Lower lobe of right lung (tissue), 2 donors: ENCODE measurements at regions not wholly inside any gene's neighbourhood (a gene's known extent, or its start where the extent isn't known, plus 50 kb on each side); places are given as distances from the start of the nearest gene placed in this dataset.

Experiments
- ATAC-seq, 2 donors: fragments of 200-7000 bp; cut with Tn5 transposase; one replicate each; pipeline ENCODE4 v1.9.1; 2020 to 2022; ENCODE audit warnings: mild to moderate bottlenecking in 2 of 2, moderate library complexity in 2 of 2
- DNase-seq: peaks from one replicate; pipeline ENCODE4 v3.0.0-alpha.2; 2020
- H3K27ac ChIP-seq: fragments of 200-600 bp; one replicate; pipeline ENCODE4 v1.8.0; 2022
- H3K27me3 ChIP-seq: fragments of 200-600 bp; one replicate; pipeline ENCODE4 v1.8.0; 2022; ENCODE audit warnings: low read depth
- H3K36me3 ChIP-seq: fragments of 200-600 bp; one replicate; pipeline ENCODE4 v1.8.0; 2022; ENCODE audit warnings: mild to moderate bottlenecking
- H3K4me1 ChIP-seq: fragments of 200-600 bp; one replicate; pipeline ENCODE4 v1.8.0; 2022
- H3K4me3 ChIP-seq: fragments of 200-600 bp; one replicate; pipeline ENCODE4 v1.8.0; 2022; ENCODE audit warnings: mild to moderate bottlenecking
- H3K9me3 ChIP-seq: fragments of 200-600 bp; one replicate; pipeline ENCODE4 v1.8.0; 2022
- CTCF ChIP-seq: fragments of 200-600 bp; IDR thresholded peaks from one replicate; pipeline ENCODE4 v1.8.0; 2022; ENCODE audit warnings: antibody characterized with exemption, mild to moderate bottlenecking
- intact Hi-C: fragments of 100-400 bp; cut with DNase I; formaldehyde crosslinking; loops from one replicate; pipeline ENCODE4 v1.11.0; 2022
- donor health status: DM: no; HTN: yes; CAD: no; lungs with severe emphysema.

GRCh38 chr9:134996591-134997530 is 79.1 kb upstream of the FCN1 start:
- Histone ChIP-seq H3K27me3 (no peaks in the 10 kb centered on the region), H3K27ac (no peak overlapping the region), H3K4me3 (no peak overlapping the region), H3K9me3 (peaks cover 4% of the 10 kb centered on the region), H3K36me3 (no peaks in the 10 kb centered on the region), H3K4me1 (no peaks in the 10 kb centered on the region)
- no peak for DNase-seq
- TF ChIP-seq CTCF = no peak
- no peak for ATAC-seq
- intact Hi-C loops = no loop called here

- Histone ChIP-seq H3K27me3 (no peaks in the 10 kb centered on the region), H3K4me3 (no peak overlapping the region), H3K4me1 (no peaks in the 10 kb centered on the region), H3K36me3 (no peaks in the 10 kb centered on the region), H3K27ac (no peak overlapping the region), H3K9me3 (peaks cover 4% of the 10 kb centered on the region)
- ATAC-seq (no peak), DNase-seq (no peak)
- intact Hi-C loops = no loop called here
- TF ChIP-seq CTCF = no peak
Measured at GRCh38 chr9:135000647-135001245, 83.0 kb upstream of the FCN1 start.

GRCh38 chr9:135001526-135001925 is 83.8 kb upstream of the FCN1 start:
- intact Hi-C loops = no loop called here
- Histone ChIP-seq H3K27me3 (no peaks in the 10 kb centered on the region), H3K9me3 (peaks cover 4% of the 10 kb centered on the region), H3K36me3 (no peaks in the 10 kb centered on the region), H3K4me3 (no peak overlapping the region), H3K27ac (no peak overlapping the region), H3K4me1 (no peaks in the 10 kb centered on the region)
- ATAC-seq = no peak
- TF ChIP-seq CTCF = no peak
- DNase-seq = no peak

- Histone ChIP-seq H3K27ac (no peak overlapping the region), H3K27me3 (no peaks in the 10 kb centered on the region), H3K9me3 (peaks cover 4% of the 10 kb centered on the region), H3K4me3 (no peak overlapping the region), H3K36me3 (no peaks in the 10 kb centered on the region), H3K4me1 (no peaks in the 10 kb centered on the region)
- no peak for TF ChIP-seq CTCF
- intact Hi-C loops = no loop called here
- DNase-seq = no peak
- ATAC-seq = no peak
Measured at GRCh38 chr9:135002336-135002735, 84.6 kb upstream of the FCN1 start.

- peaks cover 4% of the 10 kb centered on the region for H3K9me3 ChIP-seq
- H3K36me3 ChIP-seq = no peaks in the 10 kb centered on the region
- intact Hi-C loops = no loop called here
- no peak for DNase-seq
- H3K27ac ChIP-seq = no peak overlapping the region
- H3K4me1 ChIP-seq = no peaks in the 10 kb centered on the region
- no peak overlapping the region for H3K4me3 ChIP-seq
- no peak for TF ChIP-seq CTCF
- H3K27me3 ChIP-seq = no peaks in the 10 kb centered on the region
- no peak for ATAC-seq
Measured at GRCh38 chr9:135002802-135003201, 84.7 kb upstream of the OLFM1 start.
